VCaP (cell line): ENCODE measurements at regions not wholly inside any gene's neighbourhood (a gene's known extent, or its start where the extent isn't known, plus 50 kb on each side); places are given as distances from the start of the nearest gene placed in this dataset.

Source experiments
- H3K27ac ChIP-seq: fragments of 450-650 bp; 2 replicates; pipeline ENCODE4 v1.5.1; 2017
- CTCF ChIP-seq: fragments of 450-650 bp; conservative IDR thresholded peaks from 2 replicates; pipeline ENCODE4 v1.5.1; 2017; ENCODE audit warnings: mild to moderate bottlenecking, moderate library complexity

DNA sequence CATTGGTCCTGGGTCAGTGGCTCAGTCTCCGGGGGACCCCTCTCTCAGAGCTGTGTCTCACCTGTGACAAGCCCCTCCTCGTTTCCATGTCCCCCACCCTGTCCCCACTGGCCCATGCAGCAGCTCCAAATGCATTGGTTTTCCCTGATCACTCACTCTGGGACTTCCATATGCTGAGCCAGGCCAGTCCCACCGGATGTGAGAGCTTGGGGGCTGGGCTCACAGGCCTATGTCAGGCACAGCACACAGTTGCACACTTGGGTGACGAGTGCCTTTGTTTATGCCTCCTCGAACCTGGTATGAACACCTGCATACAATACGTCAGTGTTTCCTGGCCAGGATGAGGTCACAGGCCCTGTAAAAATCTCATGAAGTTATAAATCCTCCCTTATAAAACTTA is 232.5 kb downstream of the TFCP2L1 start:
- H3K27ac ChIP-seq = no peak overlapping the region
- no peak for TF ChIP-seq CTCF

GRCh38 chr2:121055088-121055487 is 229.9 kb downstream of the TFCP2L1 start:
- H3K27ac ChIP-seq = no peak overlapping the region
- no peak for TF ChIP-seq CTCF

DNA sequence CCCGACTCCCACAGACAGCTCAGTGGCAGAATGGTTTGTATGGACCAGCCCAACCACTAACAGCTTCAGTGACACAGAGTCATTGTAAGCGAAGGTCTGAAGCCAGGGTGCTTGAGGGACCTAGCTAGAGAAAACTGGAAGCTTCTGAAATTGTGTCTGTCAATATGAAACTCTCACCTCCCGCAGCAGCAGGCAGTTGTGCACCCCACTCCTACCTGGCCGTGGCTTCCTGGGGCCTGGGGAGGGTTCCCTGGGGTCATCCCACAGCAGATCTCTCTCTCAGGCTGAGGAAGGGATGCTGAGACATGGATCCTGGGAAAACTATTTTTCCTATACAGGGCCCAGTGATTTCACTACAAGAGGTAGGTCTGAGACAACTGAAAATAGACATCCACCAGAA is 229.5 kb downstream of the TFCP2L1 start:
- H3K27ac ChIP-seq = no peak overlapping the region
- TF ChIP-seq CTCF = no peak

- no peak overlapping the region for H3K27ac ChIP-seq
- TF ChIP-seq CTCF = no peak
These were observed 226.0 kb downstream of the TFCP2L1 start for GRCh38 chr2:121058852-121059558.

GRCh38 chr2:121059651-121060649 is 225.1 kb downstream of the TFCP2L1 start:
- no peak for TF ChIP-seq CTCF
- H3K27ac ChIP-seq = no peak overlapping the region

- TF ChIP-seq CTCF = no peak
- no peak overlapping the region for H3K27ac ChIP-seq
These were observed 223.4 kb downstream of the TFCP2L1 start for GRCh38 chr2:121061633-121062032.

DNA sequence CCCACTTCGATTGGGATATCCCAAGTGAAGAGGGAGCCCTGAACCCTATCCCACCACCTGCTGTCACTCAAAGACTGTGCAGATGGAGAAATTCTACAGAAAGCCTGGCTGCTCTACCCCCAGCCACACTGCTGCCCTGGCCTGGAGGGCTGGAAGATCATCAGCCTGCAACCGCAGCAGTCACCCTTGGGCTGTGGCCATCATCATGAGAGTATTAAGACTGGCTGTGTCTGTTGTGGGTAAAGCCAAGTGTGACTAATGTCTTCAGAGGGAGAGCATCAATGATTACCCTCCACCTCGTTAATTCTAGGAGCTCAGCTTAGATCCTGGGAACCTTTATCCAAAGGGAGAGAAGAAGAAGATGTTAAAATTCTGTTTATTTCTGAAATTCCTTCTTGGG is 221.5 kb downstream of the TFCP2L1 start:
- H3K27ac ChIP-seq = no peak overlapping the region
- no peak for TF ChIP-seq CTCF
